ENCODE measurements at regions not wholly inside any gene's neighbourhood (a gene's known extent, or its start where the extent isn't known, plus 50 kb on each side); places are given as distances from the start of the nearest gene placed in this dataset.

DNA sequence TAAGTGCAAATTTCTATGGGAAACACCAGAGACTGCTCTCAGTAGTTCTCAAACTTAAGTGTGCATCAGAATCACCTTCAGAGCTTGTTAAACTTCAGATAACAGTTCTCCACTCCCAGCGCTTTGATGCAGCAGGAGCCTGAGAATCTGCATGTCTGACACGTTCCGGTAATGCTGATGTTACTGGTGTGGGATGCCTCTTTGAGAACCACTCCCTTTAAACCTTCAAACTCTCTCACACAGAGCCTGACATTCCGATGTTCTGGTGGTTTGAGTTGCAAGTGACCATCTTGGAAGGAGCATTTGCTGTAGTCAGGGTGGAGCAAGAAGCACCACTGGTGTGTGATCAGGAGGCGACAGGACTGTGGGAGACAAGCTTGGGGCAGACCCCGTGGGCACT lies 57.9 kb downstream of the OTOR start:
- Histone ChIP-seq H3K9me3 (ENCODE audit: low read length) (no peaks in the 10 kb centered on the region), H3K9me2 (ENCODE audit: insufficient read depth, low read length) (no peaks in the 10 kb centered on the region), H3K9ac (ENCODE audit: low read length) (no peak overlapping the region), H3K27ac (ENCODE audit: low read length) (no peak overlapping the region), H3K4me3 (ENCODE audit: low read length) (no peak overlapping the region), H3K79me2 (replicated peaks; ENCODE audit: insufficient read depth, low read length) (no peaks in the 10 kb centered on the region), H3F3A (ENCODE audit: insufficient read depth, low read length, poor library complexity, severe bottlenecking) (no peaks in the 10 kb centered on the region), H3K36me3 (ENCODE audit: insufficient read depth, low read length) (no peaks in the 10 kb centered on the region), H3K27me3 (ENCODE audit: insufficient read depth, low read depth, low read length) (no peaks in the 10 kb centered on the region), H2AFZ (ENCODE audit: low read depth, low read length) (no peak overlapping the region), H4K20me1 (ENCODE audit: insufficient read depth) (no peaks in the 10 kb centered on the region), H3K4me2 (ENCODE audit: low read length) (no peak overlapping the region)
- TF ChIP-seq TAF1 (IDR thresholded peaks at IDR 0.05; ENCODE audit: low read depth) = no peak
- no peak for TF ChIP-seq SMC3 (conservative IDR thresholded peaks at IDR 0.05; ENCODE audit: poor library complexity)
- TF ChIP-seq, protein P1, sequence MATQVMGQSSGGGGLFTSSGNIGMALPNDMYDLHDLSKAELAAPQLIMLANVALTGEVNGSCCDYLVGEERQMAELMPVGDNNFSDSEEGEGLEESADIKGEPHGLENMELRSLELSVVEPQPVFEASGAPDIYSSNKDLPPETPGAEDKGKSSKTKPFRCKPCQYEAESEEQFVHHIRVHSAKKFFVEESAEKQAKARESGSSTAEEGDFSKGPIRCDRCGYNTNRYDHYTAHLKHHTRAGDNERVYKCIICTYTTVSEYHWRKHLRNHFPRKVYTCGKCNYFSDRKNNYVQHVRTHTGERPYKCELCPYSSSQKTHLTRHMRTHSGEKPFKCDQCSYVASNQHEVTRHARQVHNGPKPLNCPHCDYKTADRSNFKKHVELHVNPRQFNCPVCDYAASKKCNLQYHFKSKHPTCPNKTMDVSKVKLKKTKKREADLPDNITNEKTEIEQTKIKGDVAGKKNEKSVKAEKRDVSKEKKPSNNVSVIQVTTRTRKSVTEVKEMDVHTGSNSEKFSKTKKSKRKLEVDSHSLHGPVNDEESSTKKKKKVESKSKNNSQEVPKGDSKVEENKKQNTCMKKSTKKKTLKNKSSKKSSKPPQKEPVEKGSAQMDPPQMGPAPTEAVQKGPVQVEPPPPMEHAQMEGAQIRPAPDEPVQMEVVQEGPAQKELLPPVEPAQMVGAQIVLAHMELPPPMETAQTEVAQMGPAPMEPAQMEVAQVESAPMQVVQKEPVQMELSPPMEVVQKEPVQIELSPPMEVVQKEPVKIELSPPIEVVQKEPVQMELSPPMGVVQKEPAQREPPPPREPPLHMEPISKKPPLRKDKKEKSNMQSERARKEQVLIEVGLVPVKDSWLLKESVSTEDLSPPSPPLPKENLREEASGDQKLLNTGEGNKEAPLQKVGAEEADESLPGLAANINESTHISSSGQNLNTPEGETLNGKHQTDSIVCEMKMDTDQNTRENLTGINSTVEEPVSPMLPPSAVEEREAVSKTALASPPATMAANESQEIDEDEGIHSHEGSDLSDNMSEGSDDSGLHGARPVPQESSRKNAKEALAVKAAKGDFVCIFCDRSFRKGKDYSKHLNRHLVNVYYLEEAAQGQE (IDR thresholded peaks at IDR 0.05; ENCODE audit: borderline replicate concordance) = no peak

DNA sequence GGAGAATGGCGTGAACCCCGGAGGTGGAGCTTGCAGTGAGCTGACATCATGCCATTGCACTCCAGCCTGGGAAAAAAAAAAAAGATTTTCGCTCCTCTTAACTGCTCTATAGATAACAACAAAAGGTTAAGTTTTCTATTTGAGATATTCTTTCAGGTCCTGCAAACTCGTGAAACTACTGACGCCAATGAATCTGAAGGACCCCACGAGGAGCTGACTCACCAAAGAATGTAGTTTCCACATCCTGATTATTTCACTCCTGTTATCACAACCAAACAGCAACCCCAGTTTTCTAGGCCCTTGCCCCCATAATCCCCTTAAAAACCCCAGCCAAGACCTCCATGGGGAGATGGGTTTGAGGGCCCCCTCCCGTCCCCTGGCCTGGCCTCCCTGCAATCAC lies 58.7 kb downstream of the OTOR start:
- Histone ChIP-seq H3K79me2 (replicated peaks; ENCODE audit: insufficient read depth, low read length) (no peaks in the 10 kb centered on the region), H2AFZ (ENCODE audit: low read depth, low read length) (no peak overlapping the region), H3K4me2 (ENCODE audit: low read length) (no peak overlapping the region), H3K9me3 (ENCODE audit: low read length) (no peaks in the 10 kb centered on the region), H3K27me3 (ENCODE audit: insufficient read depth, low read depth, low read length) (no peaks in the 10 kb centered on the region), H3K9me2 (ENCODE audit: insufficient read depth, low read length) (no peaks in the 10 kb centered on the region), H4K20me1 (ENCODE audit: insufficient read depth) (no peaks in the 10 kb centered on the region), H3K36me3 (ENCODE audit: insufficient read depth, low read length) (no peaks in the 10 kb centered on the region), H3K27ac (ENCODE audit: low read length) (no peak overlapping the region), H3F3A (ENCODE audit: insufficient read depth, low read length, poor library complexity, severe bottlenecking) (no peaks in the 10 kb centered on the region), H3K4me3 (ENCODE audit: low read length) (no peak overlapping the region), H3K9ac (ENCODE audit: low read length) (no peak overlapping the region)
- TF ChIP-seq, protein P1 (IDR thresholded peaks at IDR 0.05; ENCODE audit: borderline replicate concordance) = no peak
- no peak for TF ChIP-seq POLR2AphosphoS5 (IDR thresholded peaks at IDR 0.05)
- no peak for TF ChIP-seq CTCF (IDR thresholded peaks at IDR 0.05; ENCODE audit: poor library complexity, severe bottlenecking)
- TF ChIP-seq MXI1 (conservative IDR thresholded peaks at IDR 0.05; ENCODE audit: poor library complexity, severe bottlenecking) = no peak
- TF ChIP-seq EP300 (conservative IDR thresholded peaks at IDR 0.05; ENCODE audit: poor library complexity, severe bottlenecking) = no peak
- no peak for TF ChIP-seq RAD21 (conservative IDR thresholded peaks at IDR 0.05)
- TF ChIP-seq TAF1 (IDR thresholded peaks at IDR 0.05; ENCODE audit: low read depth) = no peak
- TF ChIP-seq SMC3 (conservative IDR thresholded peaks at IDR 0.05; ENCODE audit: poor library complexity) = no peak
- no peak for TF ChIP-seq EZH2 (IDR thresholded peaks at IDR 0.05; ENCODE audit: borderline replicate concordance, insufficient read depth, low read length, poor library complexity, severe bottlenecking)
